ENCODE measurements at regions not wholly inside any gene's neighbourhood (a gene's known extent, or its start where the extent isn't known, plus 50 kb on each side); places are given as distances from the start of the nearest gene placed in this dataset.

GRCh38 chr1:87888446-87888845 lies 559.8 kb downstream of the LMO4 start:
- no peak for DNase-seq

GRCh38 chr1:87894062-87894461 lies 565.4 kb downstream of the LMO4 start:
- DNase-seq = no peak

- DNase-seq = no peak
Measured at GRCh38 chr1:87897481-87897880, 568.8 kb downstream of the LMO4 start.

GRCh38 chr1:87898431-87898830 lies 569.8 kb downstream of the LMO4 start:
- DNase-seq = no peak

GRCh38 chr1:87899017-87899416 lies 570.3 kb downstream of the LMO4 start:
- DNase-seq = no peak

- no peak for DNase-seq
Measured at GRCh38 chr1:87899746-87900145, 571.1 kb downstream of the LMO4 start.

GRCh38 chr1:87902830-87903229 lies 574.1 kb downstream of the LMO4 start:
- DNase-seq = no peak

GRCh38 chr1:87903242-87903641 lies 574.6 kb downstream of the LMO4 start:
- DNase-seq = no peak

GRCh38 chr1:87904651-87905050 lies 576.0 kb downstream of the LMO4 start:
- DNase-seq = no peak

- no peak for DNase-seq
Measured at GRCh38 chr1:87905651-87906050, 577.0 kb downstream of the LMO4 start.

GRCh38 chr1:87906078-87906477 lies 577.4 kb downstream of the LMO4 start:
- DNase-seq = no peak

GRCh38 chr1:87913361-87913760 lies 584.7 kb downstream of the LMO4 start:
- no peak for DNase-seq

- no peak for DNase-seq
Measured at GRCh38 chr1:87914396-87914795, 585.7 kb downstream of the LMO4 start.

GRCh38 chr1:87915771-87916170 lies 587.1 kb downstream of the LMO4 start:
- DNase-seq = no peak

- DNase-seq = no peak
Measured at GRCh38 chr1:87916965-87917364, 588.3 kb downstream of the LMO4 start.

GRCh38 chr1:87918398-87918797 lies 589.7 kb downstream of the LMO4 start:
- DNase-seq = no peak

GRCh38 chr1:87922885-87923284 lies 594.2 kb downstream of the LMO4 start:
- DNase-seq = no peak

- no peak for DNase-seq
Measured at GRCh38 chr1:87926131-87926830, 597.6 kb downstream of the LMO4 start.

- DNase-seq = no peak
Measured at GRCh38 chr1:87926921-87927320, 598.2 kb downstream of the LMO4 start.

- no peak for DNase-seq
Measured at GRCh38 chr1:87927391-87928280, 599.0 kb downstream of the LMO4 start.

GRCh38 chr1:87928623-87929022 lies 599.9 kb downstream of the LMO4 start:
- no peak for DNase-seq

- DNase-seq = no peak
Measured at GRCh38 chr1:87929906-87930305, 601.2 kb downstream of the LMO4 start.

- no peak for DNase-seq
Measured at GRCh38 chr1:87930796-87931195, 602.1 kb downstream of the LMO4 start.

- no peak for DNase-seq
Measured at GRCh38 chr1:87933171-87933570, 604.5 kb downstream of the LMO4 start.
